HG03460 (cell line): ENCODE measurements at regions not wholly inside any gene's neighbourhood (a gene's known extent, or its start where the extent isn't known, plus 50 kb on each side); places are given as distances from the start of the nearest gene placed in this dataset.
"Not testable (repeated sequence)": the region's sequence is repeated elsewhere in the genome, so short reads cannot be mapped to it uniquely, and the experiment has no call there.

ENCODE experiments used
- ATAC-seq: cut with Tn5 transposase; IDR thresholded peaks from one replicate; pipeline ENCODE4 v1.9.1; 2021; ENCODE audit not compliant: unreplicated experiment

DNA sequence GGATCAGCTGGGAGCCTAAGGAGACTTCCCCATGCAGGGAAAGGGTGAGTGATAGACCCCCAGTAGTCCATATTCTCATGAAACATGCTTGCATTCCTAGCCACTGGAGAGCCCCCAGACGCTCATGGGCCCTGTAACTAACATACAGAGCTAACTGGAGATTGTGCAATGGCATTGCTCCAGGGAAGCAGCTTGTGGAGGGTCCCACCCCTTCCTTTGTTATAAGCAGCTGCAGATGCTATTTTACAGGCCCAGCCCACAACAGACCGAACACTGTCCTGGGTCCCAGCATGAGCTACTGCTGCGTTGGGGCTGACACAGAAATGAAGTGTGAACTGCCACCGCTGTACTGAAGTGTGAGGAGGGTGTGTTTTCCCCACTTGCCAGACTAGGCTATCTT, 1465.7 kb upstream of the DIAPH2 start:
- no peak for ATAC-seq

DNA sequence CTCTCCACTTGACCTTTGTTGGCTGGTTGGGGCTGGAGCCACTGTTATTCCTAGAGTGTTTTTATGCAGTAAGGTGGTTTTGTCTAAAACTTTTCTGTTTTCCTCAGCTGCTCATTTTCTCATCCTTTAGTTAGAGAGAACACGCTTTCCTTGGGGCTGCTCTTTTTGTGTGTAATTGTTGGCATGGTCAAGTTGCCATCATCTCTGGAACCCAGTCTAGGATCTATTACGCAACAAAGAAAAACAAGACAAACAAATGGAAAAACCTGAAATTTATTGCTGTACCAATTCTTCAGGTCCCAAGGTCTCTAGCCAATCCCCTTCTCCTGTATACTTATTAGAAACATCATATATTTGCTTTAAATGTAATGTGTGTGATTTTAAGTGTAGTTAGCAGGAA, 1436.3 kb upstream of the DIAPH2 start:
- ATAC-seq, result no peak

DNA sequence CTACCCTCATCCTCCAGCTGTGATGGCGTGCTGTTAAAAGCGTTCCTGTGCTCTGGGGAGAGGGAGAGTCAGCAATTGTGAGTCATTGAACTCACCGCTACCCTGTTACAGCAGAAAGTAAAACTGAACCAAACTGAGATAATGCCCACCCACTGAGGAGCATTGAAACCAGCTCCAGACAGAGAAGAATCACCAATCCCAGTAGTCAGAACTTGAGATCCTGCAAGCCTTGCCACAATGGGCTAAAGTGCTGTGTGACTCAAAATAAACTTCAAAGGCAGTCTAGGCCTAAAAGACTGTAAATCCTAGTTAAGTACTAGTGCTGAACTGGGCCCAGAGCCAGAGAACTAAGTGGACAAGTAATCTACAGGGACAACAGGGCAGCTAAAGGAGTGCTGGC, 1394.2 kb upstream of the DIAPH2 start:
- no peak for ATAC-seq

DNA sequence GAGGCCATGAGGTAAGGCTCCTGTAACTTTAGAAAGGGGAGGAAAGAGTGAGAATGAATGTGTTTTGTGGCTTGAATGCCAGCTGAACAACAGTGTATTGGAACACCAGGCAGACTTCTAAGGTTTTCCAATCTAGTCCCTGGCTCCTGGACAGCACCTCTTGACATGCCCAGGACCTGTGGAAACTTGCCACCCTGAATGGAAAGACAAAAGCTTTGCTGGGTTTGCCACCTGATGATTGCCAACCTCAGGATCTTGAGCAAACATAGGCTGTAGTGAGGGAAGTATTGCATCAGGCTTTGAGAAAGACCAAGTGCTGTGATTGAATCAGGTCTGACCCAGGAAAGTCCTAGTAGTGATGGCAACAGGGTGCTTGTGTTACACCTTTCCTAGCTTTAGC, 1393.1 kb upstream of the DIAPH2 start:
- ATAC-seq, result no peak

DNA sequence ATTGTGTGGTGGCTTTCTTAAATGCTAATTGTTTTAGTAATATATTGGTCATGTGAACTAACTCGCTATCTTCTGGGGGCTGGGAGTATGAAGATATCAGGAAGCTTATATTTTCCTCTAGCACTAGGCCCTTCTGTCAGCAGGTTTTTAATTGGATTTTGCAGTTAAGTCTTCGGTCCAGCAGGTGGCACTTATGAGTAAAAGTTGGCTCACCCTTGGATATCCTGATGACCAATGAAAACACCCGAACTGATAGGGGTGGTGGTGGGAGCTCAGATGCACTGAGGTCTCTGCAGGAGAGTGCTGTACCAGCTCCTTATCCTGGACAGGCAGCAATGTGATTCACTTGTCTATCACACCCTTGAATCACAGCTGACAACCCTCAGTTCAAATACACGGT, 1365.8 kb upstream of the DIAPH2 start:
- no peak for ATAC-seq

GRCh38 chrX:95325185-95325584, 1359.5 kb upstream of the DIAPH2 start:
- ATAC-seq, result no peak

- no peak for ATAC-seq
These were observed 1354.3 kb upstream of the DIAPH2 start for GRCh38 chrX:95330292-95330691.

DNA sequence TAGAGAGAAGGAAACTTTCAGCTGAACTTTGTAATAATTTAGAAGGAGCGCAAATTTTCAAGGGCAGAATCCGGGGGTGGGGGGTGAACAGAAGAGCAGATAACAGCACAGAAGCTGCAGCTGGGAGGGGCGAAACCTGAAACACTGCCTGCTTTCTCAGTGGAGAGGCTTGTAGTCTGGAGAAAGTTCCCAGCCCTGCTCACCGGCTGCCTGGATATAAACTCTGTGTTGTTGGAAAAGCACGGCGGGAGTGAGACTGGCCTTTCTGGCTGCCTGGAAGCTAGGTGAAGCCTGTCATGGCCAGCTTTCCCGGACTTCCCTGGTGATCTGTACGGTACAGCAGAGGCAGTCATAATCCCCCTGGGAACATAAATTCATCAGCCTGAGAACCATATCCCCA, 1352.1 kb upstream of the DIAPH2 start:
- ATAC-seq, result no peak

DNA sequence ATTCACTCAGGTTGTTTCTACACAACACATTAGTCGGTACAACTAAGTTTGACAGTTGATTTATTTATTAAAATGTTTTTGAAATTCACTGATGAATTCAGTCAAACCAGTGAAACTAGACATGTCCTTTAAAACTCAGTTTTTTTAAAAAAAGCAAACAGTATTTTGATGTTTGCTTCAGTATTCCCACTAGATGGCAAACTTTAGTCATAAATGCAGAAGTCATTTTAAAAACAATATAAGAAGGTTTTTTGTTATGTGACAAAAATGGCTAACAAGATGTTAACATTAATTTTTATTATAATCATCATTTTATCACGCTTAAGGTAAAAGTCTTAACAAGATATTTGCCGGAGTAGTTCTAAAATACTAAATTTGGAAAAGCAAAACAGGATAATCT, 1337.8 kb upstream of the DIAPH2 start:
- ATAC-seq, result no peak

DNA sequence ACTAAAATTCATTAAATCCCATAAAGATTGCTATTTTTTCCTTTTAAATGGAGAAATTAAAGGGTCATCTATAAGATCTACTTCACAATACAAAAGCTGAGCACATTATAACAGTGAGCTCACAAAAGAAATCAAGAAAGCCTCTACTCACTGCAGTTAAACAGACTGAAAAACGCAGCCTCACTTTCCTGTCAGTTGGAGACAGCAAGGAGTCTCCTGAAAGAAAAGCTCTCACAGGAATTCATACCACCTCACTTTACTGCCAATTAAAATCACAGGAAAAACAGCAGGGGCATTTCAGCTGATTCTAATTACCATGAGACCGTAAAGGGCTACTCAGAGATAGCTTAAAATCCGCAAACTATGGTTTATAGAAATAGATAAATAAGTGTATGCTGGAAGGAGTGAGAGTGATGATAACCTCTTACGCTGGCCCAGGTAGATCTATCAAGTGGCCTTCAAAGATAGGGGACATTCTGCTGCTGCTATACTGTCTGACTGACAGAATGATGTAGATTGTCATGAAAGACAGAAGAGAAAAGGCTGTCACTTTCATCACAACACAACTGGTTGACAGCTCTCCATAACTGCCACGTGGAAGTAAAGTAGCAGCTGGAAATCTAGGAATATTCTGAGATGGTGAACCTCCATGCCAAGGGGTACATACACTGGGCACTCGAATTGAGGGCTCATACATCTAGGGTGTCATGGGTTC, 1333.7 kb upstream of the DIAPH2 start:
- no peak for ATAC-seq

DNA sequence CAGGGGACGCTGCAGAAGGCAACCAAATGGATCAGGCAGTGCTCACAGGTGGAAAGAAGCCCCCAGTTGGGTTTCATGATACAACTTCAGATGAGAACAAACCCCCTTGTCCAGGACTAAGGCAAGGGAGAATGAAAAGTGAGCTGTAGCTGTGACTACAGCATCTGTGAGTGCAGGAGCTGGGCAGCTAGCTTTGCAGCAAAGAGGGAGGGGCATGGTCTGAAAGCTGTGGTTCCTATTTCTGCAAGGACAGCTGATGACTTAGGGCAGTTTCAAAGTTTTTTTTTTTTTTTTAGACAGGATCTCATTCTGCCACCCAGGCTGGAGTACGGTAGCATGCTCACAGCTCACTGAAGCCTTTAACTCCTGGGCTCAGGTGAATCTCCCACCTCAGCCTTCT, 1317.4 kb upstream of the DIAPH2 start:
- no peak for ATAC-seq

GRCh38 chrX:95382799-95383198, 1301.8 kb upstream of the DIAPH2 start:
- no peak for ATAC-seq

DNA sequence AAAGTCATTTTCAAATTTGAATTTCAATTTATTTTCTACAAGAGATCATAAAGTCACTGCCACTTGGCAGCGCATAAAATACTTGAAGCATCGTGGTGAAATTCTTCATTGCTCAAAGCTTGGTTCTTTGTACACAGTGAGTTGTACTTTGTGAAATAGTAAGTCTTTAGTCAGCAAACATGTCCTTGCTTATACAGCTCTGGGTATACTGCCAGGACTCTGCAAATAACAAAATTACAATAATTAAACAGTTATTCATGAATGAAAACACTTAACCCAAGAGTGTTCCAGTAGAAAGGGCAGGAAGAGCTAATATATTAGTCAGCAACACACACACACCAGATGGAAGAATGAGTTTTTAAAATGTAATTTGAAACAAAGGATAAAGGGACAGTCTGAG, 1300.9 kb upstream of the DIAPH2 start:
- ATAC-seq, result no peak

- ATAC-seq, result no peak
These were observed 1257.3 kb upstream of the DIAPH2 start for GRCh38 chrX:95427389-95427788.

GRCh38 chrX:95435198-95435597, 1249.4 kb upstream of the DIAPH2 start:
- no peak for ATAC-seq

- ATAC-seq, result no peak
These were observed 1242.8 kb upstream of the DIAPH2 start for GRCh38 chrX:95441836-95442235.

GRCh38 chrX:95484781-95485180, 1199.9 kb upstream of the DIAPH2 start:
- ATAC-seq, result no peak

- ATAC-seq, result no peak
These were observed 1178.9 kb upstream of the DIAPH2 start for GRCh38 chrX:95505721-95506120.

DNA sequence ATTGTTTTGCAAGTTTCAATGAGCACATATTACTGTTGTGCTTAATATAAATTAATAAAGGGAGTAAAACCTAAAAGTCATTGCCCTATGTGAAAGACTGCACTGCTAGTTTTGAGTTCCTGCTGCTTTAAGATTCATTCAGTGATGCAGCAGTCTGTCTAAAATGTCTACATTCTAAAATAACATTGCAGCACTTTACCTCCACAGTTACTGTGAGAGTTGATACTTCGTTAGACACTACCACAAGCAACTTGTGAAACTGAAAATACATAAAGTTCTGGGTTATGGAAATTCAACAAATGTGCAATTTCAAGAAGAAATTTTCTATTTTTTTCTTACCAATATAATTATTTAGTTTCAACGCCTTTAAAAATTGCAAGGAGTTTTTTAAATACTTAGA, 1175.2 kb upstream of the DIAPH2 start:
- no peak for ATAC-seq

DNA sequence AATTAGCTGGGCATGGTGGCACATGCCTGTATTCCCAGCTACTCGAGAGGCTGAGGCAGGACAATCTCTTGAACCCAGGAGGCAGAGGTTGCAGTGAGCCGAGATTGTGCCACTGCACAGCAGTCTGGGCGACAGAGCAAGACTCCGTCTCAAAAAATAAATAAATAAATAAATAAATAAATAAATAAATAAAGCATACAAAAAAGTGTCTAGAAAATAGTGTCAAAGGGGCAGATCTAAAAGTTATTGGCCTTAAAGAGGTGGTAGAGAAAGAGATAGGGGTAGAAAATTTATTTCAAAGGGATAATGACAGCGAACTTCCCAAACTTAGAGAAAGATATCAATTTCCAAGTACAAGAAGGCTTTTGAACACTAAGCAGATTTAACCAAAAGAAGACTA, 1160.6 kb upstream of the DIAPH2 start:
- ATAC-seq, result not testable (repeated sequence)

DNA sequence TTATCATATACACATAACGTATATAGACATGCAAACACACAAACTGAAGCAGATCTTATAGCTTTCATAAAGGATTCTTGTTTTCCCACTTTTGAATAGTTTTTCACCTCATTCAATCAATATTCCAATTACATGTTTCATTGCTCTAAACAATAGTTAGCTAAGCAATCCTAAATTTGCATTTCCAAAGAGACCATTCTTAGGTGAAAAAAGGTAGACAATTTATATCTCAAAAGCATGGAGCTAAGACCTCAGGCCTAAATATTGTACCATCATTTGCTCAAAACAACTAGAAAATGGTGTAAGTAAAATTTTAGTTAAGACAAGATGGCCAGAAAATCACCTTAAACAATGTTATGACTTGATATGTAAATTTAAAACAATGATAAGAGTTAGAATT, 1148.5 kb upstream of the DIAPH2 start:
- ATAC-seq, result no peak

DNA sequence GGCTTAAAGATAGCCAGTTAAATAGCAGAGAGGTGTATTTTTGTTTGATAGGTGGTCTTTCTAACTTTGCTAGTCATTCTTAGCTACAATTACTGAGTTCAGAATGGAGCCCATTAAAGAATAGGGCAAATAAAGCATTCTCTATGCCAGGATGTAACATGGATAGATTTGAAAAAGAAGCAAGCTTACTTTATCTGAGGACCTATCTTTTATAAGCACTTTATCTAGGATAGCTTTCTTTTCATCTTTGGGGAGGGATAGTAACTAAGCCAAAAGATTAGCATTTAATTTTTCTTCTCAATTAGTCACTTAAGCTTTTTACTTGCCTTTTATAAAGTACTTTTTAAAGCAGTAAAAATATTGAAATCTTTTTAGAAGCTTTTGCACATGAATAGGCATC, 1148.0 kb upstream of the DIAPH2 start:
- no peak for ATAC-seq

DNA sequence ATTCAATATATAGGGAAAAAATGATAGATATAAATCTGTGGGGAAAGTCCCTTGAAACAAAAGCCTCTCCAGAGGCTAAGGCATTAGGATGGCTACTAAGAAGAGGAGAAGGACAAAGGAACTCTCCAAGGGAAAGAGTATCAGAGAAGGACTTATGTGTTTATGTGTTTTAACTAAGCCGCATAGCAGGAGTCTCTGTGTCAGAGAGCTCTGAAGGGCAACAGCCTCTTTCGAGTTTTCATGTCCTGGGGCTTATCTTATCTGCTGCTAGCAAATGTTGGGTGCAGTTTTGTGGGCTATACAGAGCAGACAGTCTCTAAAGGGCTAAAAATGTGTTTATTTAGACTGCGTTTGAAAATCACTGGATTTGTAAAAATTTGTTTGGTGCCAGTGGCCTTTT, 1145.6 kb upstream of the DIAPH2 start:
- no peak for ATAC-seq
